ENCODE measurements at regions not wholly inside any gene's neighbourhood (a gene's known extent, or its start where the extent isn't known, plus 50 kb on each side); places are given as distances from the start of the nearest gene placed in this dataset.
A peak's percentile ranks its signal among the peaks of the same experiment; 100 is the strongest.
"Not testable (repeated sequence)": the region's sequence is repeated elsewhere in the genome, so short reads cannot be mapped to it uniquely, and the experiment has no call there.

- no peak overlapping the region for H3K27ac ChIP-seq
- no peak overlapping the region for H3K4me3 ChIP-seq
Measured at GRCh38 chr7:8314566-8314965, 52.6 kb upstream of the ICA1 start.

GRCh38 chr7:8319115-8319514 lies 57.1 kb upstream of the ICA1 start:
- Histone ChIP-seq H3K27ac (no peak overlapping the region), H3K4me3 (no peak overlapping the region)

DNA sequence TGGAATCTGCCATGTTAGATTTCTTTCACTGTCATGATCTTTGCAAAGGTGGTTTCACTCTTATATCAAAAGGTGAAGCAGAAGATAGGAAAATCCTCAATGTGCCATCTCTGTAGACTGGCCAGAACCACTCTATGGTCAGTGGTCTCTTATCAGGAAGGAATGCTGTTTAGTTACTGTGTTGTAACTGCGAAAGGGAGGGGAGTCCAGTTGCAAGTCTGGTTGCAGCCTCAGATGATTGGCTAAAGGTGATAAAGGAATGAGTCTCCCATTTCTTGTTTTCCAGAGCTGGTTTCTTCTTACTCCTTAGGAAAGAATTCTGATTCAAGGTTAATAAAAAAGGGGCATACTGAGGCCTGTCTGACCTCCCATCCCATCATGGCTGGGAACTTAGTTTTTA lies 58.2 kb upstream of the ICA1 start:
- no peak overlapping the region for H3K4me3 ChIP-seq
- no peak overlapping the region for H3K27ac ChIP-seq

GRCh38 chr7:8321312-8321711 lies 59.3 kb upstream of the ICA1 start:
- no peak overlapping the region for H3K27ac ChIP-seq
- no peak overlapping the region for H3K4me3 ChIP-seq

DNA sequence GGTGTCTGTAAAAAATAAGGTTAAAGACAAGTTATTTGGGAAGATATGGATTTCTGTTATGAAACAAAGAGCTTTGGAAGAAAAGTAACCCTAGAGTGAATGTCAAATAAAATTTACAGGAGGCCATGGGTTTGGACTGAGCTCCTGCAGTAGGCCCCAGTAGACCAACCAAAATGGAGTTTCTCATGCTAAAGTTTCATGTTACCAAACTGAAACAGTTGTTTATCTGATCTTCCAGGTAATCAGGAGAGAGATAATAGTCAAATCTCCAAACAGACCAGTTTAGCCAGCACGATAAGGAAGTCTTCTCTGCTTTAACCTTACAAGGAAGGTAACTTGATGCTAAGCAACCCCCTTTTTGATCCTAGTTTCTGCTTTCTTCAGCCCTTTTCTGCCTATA lies 60.7 kb upstream of the ICA1 start:
- Histone ChIP-seq H3K4me3 (no peak overlapping the region), H3K27ac (no peak overlapping the region)

GRCh38 chr7:8325067-8325466 lies 63.1 kb upstream of the ICA1 start:
- H3K27ac ChIP-seq: no peak overlapping the region
- no peak overlapping the region for H3K4me3 ChIP-seq

GRCh38 chr7:8327199-8327598 lies 65.2 kb upstream of the ICA1 start:
- Histone ChIP-seq H3K4me3 (no peak overlapping the region), H3K27ac (no peak overlapping the region)

- no peak overlapping the region for H3K27ac ChIP-seq
- H3K4me3 ChIP-seq: no peak overlapping the region
Measured at GRCh38 chr7:8338206-8338605, 76.2 kb upstream of the ICA1 start.

GRCh38 chr7:8343556-8343955 lies 81.6 kb upstream of the ICA1 start:
- Histone ChIP-seq H3K4me3 (no peak overlapping the region), H3K27ac (no peak overlapping the region)

- not testable (repeated sequence) for H3K27ac ChIP-seq, H3K4me3 ChIP-seq
Measured at GRCh38 chr7:8347395-8347794, 85.4 kb upstream of the ICA1 start.

DNA sequence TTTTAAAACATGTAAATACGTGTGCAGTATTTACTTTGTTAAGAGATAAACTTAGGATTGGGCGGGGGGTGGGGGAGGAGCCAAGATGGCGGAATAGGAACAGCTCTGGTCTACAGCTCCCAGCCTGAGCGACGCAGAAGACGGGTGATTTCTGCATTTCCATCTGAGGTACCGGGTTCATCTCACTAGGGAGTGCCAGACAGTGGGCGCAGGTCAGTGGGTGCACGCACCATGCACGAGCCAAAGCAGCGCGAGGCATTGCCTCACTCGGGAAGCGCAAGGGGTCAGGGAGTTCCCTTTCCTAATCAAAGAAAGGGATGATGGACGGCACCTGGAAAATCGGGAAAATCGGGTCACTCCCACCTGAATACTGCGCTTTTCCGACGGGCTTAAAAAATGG lies 81.8 kb upstream of the NXPH1 start:
- H3K27ac ChIP-seq: not testable (repeated sequence)
- peak overlapping the region in 1 of 7 experiments; percentile 22 for H3K4me3 ChIP-seq

- Histone ChIP-seq H3K4me3 (no peak overlapping the region), H3K27ac (no peak overlapping the region)
Measured at GRCh38 chr7:8353991-8354390, 79.4 kb upstream of the NXPH1 start.

DNA sequence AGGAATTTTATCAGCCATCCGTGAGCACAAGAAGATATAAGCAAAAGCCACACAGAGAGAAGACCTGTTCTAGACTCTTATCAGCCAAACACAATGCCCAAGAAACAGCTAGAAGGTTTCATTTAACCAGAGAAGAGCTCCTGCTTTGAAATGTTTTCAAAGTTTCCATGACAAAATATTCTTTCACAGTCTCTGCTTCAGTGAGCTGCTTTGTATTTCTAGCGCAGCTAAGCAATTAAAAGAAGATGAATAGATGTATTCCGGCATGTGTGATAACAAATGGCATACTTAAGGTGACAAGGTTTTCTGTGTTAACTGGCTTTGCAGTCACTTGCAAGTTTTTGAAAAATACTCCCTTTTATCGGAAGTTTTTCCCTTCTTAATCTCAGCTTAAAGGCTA lies 78.9 kb upstream of the NXPH1 start:
- no peak overlapping the region for H3K4me3 ChIP-seq

DNA sequence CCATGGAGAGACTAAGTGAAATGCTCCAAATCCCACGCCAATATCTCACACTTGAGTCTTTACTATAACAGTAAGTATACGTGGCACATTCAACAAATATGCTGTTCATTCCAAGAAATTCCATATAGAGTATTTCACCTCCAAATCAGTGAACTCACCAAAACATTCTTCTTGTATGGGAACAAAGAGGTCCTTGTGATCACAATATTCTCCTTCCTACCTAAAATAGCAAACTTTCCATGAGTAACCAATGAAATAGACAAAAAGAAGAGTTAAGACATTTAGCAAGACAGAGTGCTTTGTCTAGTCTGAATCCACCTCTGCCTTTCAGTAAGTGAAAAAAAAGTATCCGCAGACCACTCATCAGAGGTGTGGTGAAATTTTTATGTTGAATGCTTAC lies 77.3 kb upstream of the NXPH1 start:
- Histone ChIP-seq H3K27ac (no peak overlapping the region), H3K4me3 (no peak overlapping the region)

More for the DNA sequence above, 78.9 kb upstream of the NXPH1 start:
- H3K27ac ChIP-seq: no peak overlapping the region

GRCh38 chr7:8357536-8357935 lies 75.9 kb upstream of the NXPH1 start:
- no peak overlapping the region for H3K4me3 ChIP-seq
- H3K27ac ChIP-seq: no peak overlapping the region

DNA sequence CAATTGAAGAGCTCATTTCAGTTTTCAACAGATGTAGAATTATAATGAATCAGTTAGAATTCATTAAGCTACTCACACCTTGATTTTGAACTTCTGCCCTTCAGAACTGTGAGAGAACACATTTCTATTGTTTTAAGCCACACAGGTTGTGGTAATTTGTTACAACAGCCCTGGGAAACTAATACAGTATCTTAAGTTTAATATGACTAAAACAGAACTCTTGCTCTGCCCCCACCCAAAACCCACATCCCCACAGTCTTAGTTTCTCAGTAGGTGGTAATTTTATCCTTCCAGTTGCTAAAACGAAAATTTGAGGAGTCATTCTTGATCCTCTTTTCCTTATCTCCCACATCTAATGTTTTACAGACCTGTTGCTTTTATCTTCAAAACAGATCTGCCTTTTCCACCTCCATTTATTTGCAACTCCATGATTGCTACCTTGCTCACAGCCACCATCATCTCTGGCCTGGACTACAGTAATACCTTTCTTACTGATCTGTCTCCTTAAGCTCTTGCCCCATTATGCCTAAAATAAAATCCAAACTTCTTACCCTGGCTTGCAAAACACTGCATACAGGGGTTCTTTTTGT lies 72.8 kb upstream of the NXPH1 start:
- Histone ChIP-seq H3K4me3 (no peak overlapping the region), H3K27ac (no peak overlapping the region)

GRCh38 chr7:8362723-8363369 lies 70.6 kb upstream of the NXPH1 start:
- H3K27ac ChIP-seq: no peak overlapping the region
- H3K4me3 ChIP-seq: no peak overlapping the region

DNA sequence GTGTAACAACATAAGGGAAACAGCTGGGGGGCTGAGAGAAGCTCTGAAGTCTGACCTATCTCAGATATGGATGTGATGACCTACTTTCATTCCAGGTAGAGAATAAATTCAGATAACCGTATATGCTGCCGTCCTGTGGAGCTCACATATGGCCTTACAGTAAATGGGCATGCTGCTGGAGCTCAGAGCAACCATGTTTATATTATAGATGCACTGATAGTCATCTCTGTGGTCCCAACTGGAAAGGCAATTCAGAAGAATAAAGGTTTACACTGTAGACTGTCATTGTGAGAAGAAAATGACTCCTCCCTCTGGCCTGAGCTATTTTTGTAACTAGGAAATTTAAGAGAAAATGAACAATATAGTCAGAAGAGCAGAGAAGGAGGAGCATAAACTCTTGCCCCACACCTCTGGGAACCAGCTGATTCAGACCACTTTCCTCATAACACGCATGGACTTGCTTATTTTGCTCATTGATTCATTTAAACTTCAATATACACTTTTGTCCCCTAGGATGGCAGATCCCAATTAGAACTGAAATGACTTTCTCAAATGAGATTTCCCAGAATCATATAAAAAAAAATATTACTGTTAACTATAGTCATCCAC lies 69.9 kb upstream of the NXPH1 start:
- Histone ChIP-seq H3K27ac (no peak overlapping the region), H3K4me3 (no peak overlapping the region)

GRCh38 chr7:8365499-8366110 lies 67.8 kb upstream of the NXPH1 start:
- Histone ChIP-seq H3K27ac (no peak overlapping the region), H3K4me3 (no peak overlapping the region)

- not testable (repeated sequence) for H3K27ac ChIP-seq, H3K4me3 ChIP-seq
Measured at GRCh38 chr7:8368007-8368406, 65.4 kb upstream of the NXPH1 start.

GRCh38 chr7:8371742-8372141 lies 61.7 kb upstream of the NXPH1 start:
- H3K27ac ChIP-seq: no peak overlapping the region
- no peak overlapping the region for H3K4me3 ChIP-seq
